ENCODE measurements at regions not wholly inside any gene's neighbourhood (a gene's known extent, or its start where the extent isn't known, plus 50 kb on each side); places are given as distances from the start of the nearest gene placed in this dataset.

- no peak for ATAC-seq (ENCODE audit: insufficient read depth, low FRiP score)
- Histone ChIP-seq H3K27ac (ENCODE audit: low read depth in 1 of 2, low read length in 1 of 2) (no peak overlapping the region), H3K4me3 (no peak overlapping the region), H3K9me3 (ENCODE audit: control insufficient read depth in 4 of 4, insufficient read depth in 3 of 4, low read length in 3 of 4) (peaks cover 0 to 5% (median 1%) of the 10 kb centered on the region in 4 donors), H3K9ac (ENCODE audit: insufficient read depth in 1 of 2, low read length in 2 of 2) (no peak overlapping the region), H3K36me3 (ENCODE audit: control insufficient read depth in 4 of 4, insufficient read depth in 4 of 4, low read length in 4 of 4) (no peaks in the 10 kb centered on the region), H3K4me1 (ENCODE audit: control insufficient read depth in 5 of 5, insufficient read depth in 5 of 5, low read length in 5 of 5) (peaks cover 0 to 8% (median 0%) of the 10 kb centered on the region in 5 donors), H3K27me3 (ENCODE audit: control insufficient read depth in 3 of 3, insufficient read depth in 3 of 3, low read length in 2 of 3) (no peaks in the 10 kb centered on the region)
- TF ChIP-seq, protein P1, sequence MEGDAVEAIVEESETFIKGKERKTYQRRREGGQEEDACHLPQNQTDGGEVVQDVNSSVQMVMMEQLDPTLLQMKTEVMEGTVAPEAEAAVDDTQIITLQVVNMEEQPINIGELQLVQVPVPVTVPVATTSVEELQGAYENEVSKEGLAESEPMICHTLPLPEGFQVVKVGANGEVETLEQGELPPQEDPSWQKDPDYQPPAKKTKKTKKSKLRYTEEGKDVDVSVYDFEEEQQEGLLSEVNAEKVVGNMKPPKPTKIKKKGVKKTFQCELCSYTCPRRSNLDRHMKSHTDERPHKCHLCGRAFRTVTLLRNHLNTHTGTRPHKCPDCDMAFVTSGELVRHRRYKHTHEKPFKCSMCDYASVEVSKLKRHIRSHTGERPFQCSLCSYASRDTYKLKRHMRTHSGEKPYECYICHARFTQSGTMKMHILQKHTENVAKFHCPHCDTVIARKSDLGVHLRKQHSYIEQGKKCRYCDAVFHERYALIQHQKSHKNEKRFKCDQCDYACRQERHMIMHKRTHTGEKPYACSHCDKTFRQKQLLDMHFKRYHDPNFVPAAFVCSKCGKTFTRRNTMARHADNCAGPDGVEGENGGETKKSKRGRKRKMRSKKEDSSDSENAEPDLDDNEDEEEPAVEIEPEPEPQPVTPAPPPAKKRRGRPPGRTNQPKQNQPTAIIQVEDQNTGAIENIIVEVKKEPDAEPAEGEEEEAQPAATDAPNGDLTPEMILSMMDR (IDR thresholded peaks at IDR 0.05; ENCODE audit: control extremely low read depth, extremely low read depth), result no peak
- WGBS, 2 donors, result 89 to 93% methylated on average over 2 of the region's 2 CpGs
- DNase-seq, result no peak
Measured at GRCh38 chr11:30762188-30762587, 176.0 kb upstream of the MPPED2 start.

- H3K27me3 ChIP-seq (ENCODE audit: control insufficient read depth in 3 of 3, insufficient read depth in 3 of 3, low read length in 2 of 3), result no peaks in the 10 kb centered on the region
- H3K36me3 ChIP-seq (ENCODE audit: control insufficient read depth in 4 of 4, insufficient read depth in 4 of 4, low read length in 4 of 4), result no peaks in the 10 kb centered on the region
- H3K27ac ChIP-seq (ENCODE audit: low read depth in 1 of 2, low read length in 1 of 2), result no peak overlapping the region
- peaks cover 0 to 8% (median 0%) of the 10 kb centered on the region in 5 donors for H3K4me1 ChIP-seq (ENCODE audit: control insufficient read depth in 5 of 5, insufficient read depth in 5 of 5, low read length in 5 of 5)
- ATAC-seq (ENCODE audit: insufficient read depth, low FRiP score), result no peak
- H3K9ac ChIP-seq (ENCODE audit: insufficient read depth in 1 of 2, low read length in 2 of 2), result no peak overlapping the region
- H3K9me3 ChIP-seq (ENCODE audit: control insufficient read depth in 4 of 4, insufficient read depth in 3 of 4, low read length in 3 of 4), result peaks cover 0 to 5% (median 1%) of the 10 kb centered on the region in 4 donors
- TF ChIP-seq, protein P1 (IDR thresholded peaks at IDR 0.05; ENCODE audit: control extremely low read depth, extremely low read depth), result no peak
- H3K4me3 ChIP-seq, result no peak overlapping the region
- no peak for DNase-seq
Measured at GRCh38 chr11:30760345-30760744, 174.2 kb upstream of the MPPED2 start.

- Histone ChIP-seq H3K27me3 (ENCODE audit: control insufficient read depth in 3 of 3, insufficient read depth in 3 of 3, low read length in 2 of 3) (no peaks in the 10 kb centered on the region), H3K4me1 (ENCODE audit: control insufficient read depth in 5 of 5, insufficient read depth in 5 of 5, low read length in 5 of 5) (peaks cover 0 to 8% (median 0%) of the 10 kb centered on the region in 5 donors), H3K9ac (ENCODE audit: insufficient read depth in 1 of 2, low read length in 2 of 2) (no peak overlapping the region), H3K36me3 (ENCODE audit: control insufficient read depth in 4 of 4, insufficient read depth in 4 of 4, low read length in 4 of 4) (no peaks in the 10 kb centered on the region), H3K27ac (ENCODE audit: low read depth in 1 of 2, low read length in 1 of 2) (no peak overlapping the region), H3K4me3 (no peak overlapping the region), H3K9me3 (ENCODE audit: control insufficient read depth in 4 of 4, insufficient read depth in 3 of 4, low read length in 3 of 4) (peaks cover 0 to 5% (median 1%) of the 10 kb centered on the region in 4 donors)
- ATAC-seq (ENCODE audit: insufficient read depth, low FRiP score) (no peak), DNase-seq (peak in 1 of 3 donors; percentile 52)
- TF ChIP-seq, protein P1 (IDR thresholded peaks at IDR 0.05; ENCODE audit: control extremely low read depth, extremely low read depth), result no peak
- WGBS, 2 donors, result 61 to 73% methylated on average over 11 of the region's 11 CpGs
Measured at GRCh38 chr11:30758946-30759504, 172.9 kb upstream of the MPPED2 start.

DNA sequence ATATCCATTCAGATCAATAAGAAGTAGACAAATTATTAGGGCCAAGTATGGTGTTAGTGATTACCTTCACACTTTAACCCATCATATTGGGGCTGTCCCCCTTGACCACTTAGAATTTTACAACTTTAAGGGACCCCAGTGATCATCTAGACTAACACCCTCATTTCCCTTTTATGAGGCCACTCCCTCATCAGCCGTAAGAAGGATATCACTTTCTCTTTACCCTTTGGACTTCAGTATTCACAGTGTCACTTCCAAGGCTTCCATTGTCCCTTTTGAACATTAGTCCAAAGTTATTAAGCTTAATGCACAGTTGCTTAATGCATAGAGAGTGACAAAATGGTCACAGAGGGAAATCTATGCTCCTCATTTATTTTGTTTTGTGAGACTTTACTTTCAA, 172.4 kb upstream of the MPPED2 start:
- H3K4me1 ChIP-seq (ENCODE audit: control insufficient read depth in 5 of 5, insufficient read depth in 5 of 5, low read length in 5 of 5), result peaks cover 0 to 8% (median 0%) of the 10 kb centered on the region in 5 donors
- no peak overlapping the region for H3K27ac ChIP-seq (ENCODE audit: low read depth in 1 of 2, low read length in 1 of 2)
- peaks cover 0 to 5% (median 1%) of the 10 kb centered on the region in 4 donors for H3K9me3 ChIP-seq (ENCODE audit: control insufficient read depth in 4 of 4, insufficient read depth in 3 of 4, low read length in 3 of 4)
- no peaks in the 10 kb centered on the region for H3K27me3 ChIP-seq (ENCODE audit: control insufficient read depth in 3 of 3, insufficient read depth in 3 of 3, low read length in 2 of 3)
- WGBS, 2 donors, result 27 to 38% methylated on average over 1 of the region's 1 CpG
- no peak overlapping the region for H3K9ac ChIP-seq (ENCODE audit: insufficient read depth in 1 of 2, low read length in 2 of 2)
- no peak overlapping the region for H3K4me3 ChIP-seq
- DNase-seq (no peak), ATAC-seq (ENCODE audit: insufficient read depth, low FRiP score) (no peak)
- TF ChIP-seq, protein P1 (IDR thresholded peaks at IDR 0.05; ENCODE audit: control extremely low read depth, extremely low read depth), result no peak
- H3K36me3 ChIP-seq (ENCODE audit: control insufficient read depth in 4 of 4, insufficient read depth in 4 of 4, low read length in 4 of 4), result no peaks in the 10 kb centered on the region

All from lung (tissue), 11 donors.